Epithelial cell of proximal tubule (primary cell): ENCODE measurements at regions not wholly inside any gene's neighbourhood (a gene's known extent, or its start where the extent isn't known, plus 50 kb on each side); places are given as distances from the start of the nearest gene placed in this dataset.
"Not testable (repeated sequence)": the region's sequence is repeated elsewhere in the genome, so short reads cannot be mapped to it uniquely, and the experiment has no call there.

Source experiments
- DNase-seq: peaks from one replicate; pipeline ENCODE4 v3.0.0-alpha.2; 2011; ENCODE audit warnings: low read depth
- H3K4me3 ChIP-seq: 2 replicates; pipeline ENCODE4 v1.5.1; 2011; ENCODE audit warnings: low read depth, mild to moderate bottlenecking, low read length
- TF ChIP-seq, protein P1 (sequence below): conservative IDR thresholded peaks from 2 replicates; pipeline ENCODE4 v1.5.1; 2012; ENCODE audit warnings: low read depth, mild to moderate bottlenecking, low read length

DNA sequence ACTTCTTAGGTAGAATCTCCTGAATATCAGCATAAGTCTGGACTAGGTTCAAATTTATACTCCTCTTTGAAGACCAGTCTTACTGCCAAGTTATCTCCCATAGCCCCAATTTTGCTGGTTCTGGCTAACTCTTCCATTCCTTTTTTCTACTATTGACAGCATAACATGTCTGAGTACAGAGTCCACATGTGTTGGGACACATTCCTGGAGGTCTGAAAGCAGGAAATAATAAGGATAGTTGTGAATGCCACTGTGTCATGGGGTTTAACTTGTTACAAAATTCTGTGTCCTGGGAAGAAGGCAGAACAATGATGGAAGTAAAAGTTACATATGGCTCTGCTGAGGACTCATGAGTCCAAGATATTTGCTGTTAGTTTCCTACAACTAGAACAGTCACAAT lies 57.4 kb upstream of the ZBTB20 start:
- DNase-seq = no peak
- TF ChIP-seq, protein P1, sequence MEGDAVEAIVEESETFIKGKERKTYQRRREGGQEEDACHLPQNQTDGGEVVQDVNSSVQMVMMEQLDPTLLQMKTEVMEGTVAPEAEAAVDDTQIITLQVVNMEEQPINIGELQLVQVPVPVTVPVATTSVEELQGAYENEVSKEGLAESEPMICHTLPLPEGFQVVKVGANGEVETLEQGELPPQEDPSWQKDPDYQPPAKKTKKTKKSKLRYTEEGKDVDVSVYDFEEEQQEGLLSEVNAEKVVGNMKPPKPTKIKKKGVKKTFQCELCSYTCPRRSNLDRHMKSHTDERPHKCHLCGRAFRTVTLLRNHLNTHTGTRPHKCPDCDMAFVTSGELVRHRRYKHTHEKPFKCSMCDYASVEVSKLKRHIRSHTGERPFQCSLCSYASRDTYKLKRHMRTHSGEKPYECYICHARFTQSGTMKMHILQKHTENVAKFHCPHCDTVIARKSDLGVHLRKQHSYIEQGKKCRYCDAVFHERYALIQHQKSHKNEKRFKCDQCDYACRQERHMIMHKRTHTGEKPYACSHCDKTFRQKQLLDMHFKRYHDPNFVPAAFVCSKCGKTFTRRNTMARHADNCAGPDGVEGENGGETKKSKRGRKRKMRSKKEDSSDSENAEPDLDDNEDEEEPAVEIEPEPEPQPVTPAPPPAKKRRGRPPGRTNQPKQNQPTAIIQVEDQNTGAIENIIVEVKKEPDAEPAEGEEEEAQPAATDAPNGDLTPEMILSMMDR = no peak
- H3K4me3 ChIP-seq = no peak overlapping the region

DNA sequence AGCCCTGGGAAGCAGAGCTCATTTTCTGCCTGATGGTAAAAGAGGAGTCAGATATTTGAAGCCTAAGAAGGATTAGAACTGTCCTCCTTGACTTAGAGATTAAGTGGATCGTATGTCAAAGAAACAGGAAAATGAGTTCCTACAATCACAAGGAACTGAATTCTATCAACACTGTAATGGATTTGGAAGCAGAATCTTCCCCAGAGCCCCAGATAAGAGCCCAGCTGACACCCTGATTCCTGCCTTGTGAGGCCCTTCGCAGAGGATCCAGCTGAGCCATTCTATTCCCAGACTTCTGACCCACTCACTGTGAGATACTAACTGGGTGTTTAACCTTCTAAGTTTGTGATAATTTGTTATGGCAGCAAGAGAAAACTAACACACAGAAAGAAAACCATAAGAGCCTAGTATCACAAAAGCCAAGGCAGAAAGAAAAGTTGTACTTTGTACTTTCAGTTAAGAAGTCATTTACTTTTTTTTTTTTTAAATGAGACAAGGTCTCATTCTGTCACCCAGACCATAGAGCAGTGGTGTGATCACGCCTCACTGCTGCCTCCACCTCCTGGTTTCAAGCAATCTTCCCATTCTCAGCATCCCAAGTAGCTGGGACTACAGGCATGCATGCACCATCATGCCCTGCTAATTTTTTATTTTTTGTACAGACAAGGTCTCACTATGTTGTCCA lies 61.1 kb upstream of the ZBTB20 start:
- H3K4me3 ChIP-seq = no peak overlapping the region
- DNase-seq = no peak
- TF ChIP-seq, protein P1 = no peak

- H3K4me3 ChIP-seq = no peak overlapping the region
- DNase-seq = no peak
- TF ChIP-seq, protein P1 = no peak
Observed at GRCh38 chr3:115211810-115212492, 64.9 kb upstream of the ZBTB20 start.

- TF ChIP-seq, protein P1 = no peak
- no peak for DNase-seq
- no peak overlapping the region for H3K4me3 ChIP-seq
Observed at GRCh38 chr3:115212615-115213014, 65.5 kb upstream of the ZBTB20 start.

DNA sequence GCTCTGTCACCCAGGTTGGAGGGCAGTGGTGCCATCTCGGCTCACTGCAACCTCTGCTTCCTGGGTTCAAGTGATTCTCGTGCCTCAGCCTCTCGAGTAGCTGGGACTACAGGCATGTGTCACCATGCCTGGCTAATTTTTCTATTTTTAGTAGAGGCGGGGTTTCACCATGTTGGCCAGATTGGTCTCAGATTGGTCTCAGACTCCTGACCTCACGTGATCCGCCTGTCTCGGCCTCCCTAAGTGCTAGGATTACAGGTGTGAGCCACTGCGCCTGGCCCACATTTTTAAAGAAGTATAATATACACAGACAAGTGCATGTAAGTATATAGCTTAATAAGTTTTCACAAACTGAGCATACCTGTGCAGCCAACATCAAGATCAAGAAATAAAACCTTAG lies 66.0 kb upstream of the ZBTB20 start:
- not testable (repeated sequence) for H3K4me3 ChIP-seq, DNase-seq

- TF ChIP-seq, protein P1 = no peak
- H3K4me3 ChIP-seq = no peak overlapping the region
- DNase-seq = no peak
Observed at GRCh38 chr3:115217292-115217677, 70.2 kb upstream of the ZBTB20 start.

GRCh38 chr3:115217678-115218451 lies 70.8 kb upstream of the ZBTB20 start:
- DNase-seq = no peak
- TF ChIP-seq, protein P1 = peak; percentile 77
- no peak overlapping the region for H3K4me3 ChIP-seq
